SK-N-SH (cell line): ENCODE measurements at regions not wholly inside any gene's neighbourhood (a gene's known extent, or its start where the extent isn't known, plus 50 kb on each side); places are given as distances from the start of the nearest gene placed in this dataset.

ENCODE experiments used
- CTCF ChIA-PET: fragments of 300-600, 350-600 bp; formaldehyde crosslinking; extraction: SDS; loops from one replicate; lab custom pipeline; 2021; lab: Yijun Ruan, JAX
- POLR2A ChIA-PET: fragments of 350-600 bp; sonication (Branson Sonifier 250); formaldehyde crosslinking; extraction: SDS; loops from one replicate; lab custom pipeline; 2020; ENCODE audit warnings: antibody characterized with exemption, inconsistent platforms; lab: Yijun Ruan, JAX
- DNase-seq: peaks from one replicate; pipeline ENCODE4 v3.0.0; 2012
- H2AFZ ChIP-seq: fragments of 200-600 bp; sonication (generic); 2 replicates; pipeline ENCODE4 v1.8.1; 2016; ENCODE audit warnings: antibody characterized with exemption, mild to moderate bottlenecking, low read depth
- H3F3A ChIP-seq: fragments of 200-600 bp; sonication (generic); replicated peaks from 2 replicates; pipeline ENCODE3; 2016; ENCODE audit warnings: antibody characterized with exemption, mild to moderate bottlenecking; ENCODE audit not compliant: insufficient read depth
- H3K27ac ChIP-seq, 2 experiments: fragments of 200-500 bp in 1 of 2; fragments of 200-600 bp in 1 of 2; sonication (Bioruptor generic) in 1 of 2; sonication (generic), shearing (Covaris generic) in 1 of 2; 2 replicates each; pipeline versions ENCODE4 v1.5.1 to v1.6.1; 2014 to 2016; ENCODE audit warnings: low read depth in 2 of 2, inconsistent platforms in 1 of 2, low read length in 1 of 2, mild to moderate bottlenecking in 1 of 2, mixed read lengths in 1 of 2
- H3K27me3 ChIP-seq: fragments of 200-600 bp; sonication (generic), shearing (Covaris generic); 2 replicates; pipeline ENCODE4 v1.6.1; 2016; ENCODE audit warnings: mixed run types; ENCODE audit not compliant: insufficient read depth
- H3K36me3 ChIP-seq, 2 experiments: fragments of 200-500 bp in 1 of 2; fragments of 200-600 bp in 1 of 2; sonication (Bioruptor generic) in 1 of 2; sonication (generic) in 1 of 2; replicated peaks in 1 of 2; 2 replicates each; pipeline versions ENCODE3 to v1.5.1; 2014 to 2016; ENCODE audit warnings: low read length in 1 of 2, mild to moderate bottlenecking in 1 of 2; ENCODE audit not compliant: insufficient read depth in 2 of 2, control insufficient read depth in 1 of 2
- H3K4me1 ChIP-seq, 2 experiments: fragments of 200-500 bp in 1 of 2; fragments of 200-600 bp in 1 of 2; sonication (Bioruptor generic) in 1 of 2; sonication (generic), shearing (Covaris generic) in 1 of 2; 2 replicates each; pipeline versions ENCODE4 v1.5.1 to v1.6.1; 2014 to 2016; ENCODE audit warnings: low read depth in 1 of 2, low read length in 1 of 2, mixed run types in 1 of 2; ENCODE audit not compliant: insufficient read depth in 2 of 2, control insufficient read depth in 1 of 2
- H3K4me2 ChIP-seq: fragments of 200-600 bp; sonication (generic), shearing (Covaris generic); 2 replicates; pipeline ENCODE4 v1.6.1; 2017; ENCODE audit warnings: mixed run types
- H3K4me3 ChIP-seq, 2 experiments: fragments of 200-500 bp in 1 of 2; fragments of 200-600 bp in 1 of 2; sonication (Bioruptor generic) in 1 of 2; sonication (generic), shearing (Covaris generic) in 1 of 2; 2 replicates each; pipeline versions ENCODE4 v1.5.1 to v1.8.1; 2014 to 2016; ENCODE audit warnings: low read depth in 2 of 2, inconsistent platforms in 1 of 2, low read length in 1 of 2, mild to moderate bottlenecking in 1 of 2, mixed read lengths in 1 of 2, moderate library complexity in 1 of 2
- H3K79me2 ChIP-seq: fragments of 200-600 bp; sonication (generic); 2 replicates; pipeline ENCODE4 v1.8.1; 2017; ENCODE audit warnings: mild to moderate bottlenecking; ENCODE audit not compliant: insufficient read depth
- H3K9ac ChIP-seq: fragments of 200-600 bp; sonication (generic); 2 replicates; pipeline ENCODE4 v1.6.1; 2017; ENCODE audit warnings: mixed run types
- H3K9me2 ChIP-seq: fragments of 200-600 bp; sonication (generic); 2 replicates; pipeline ENCODE4 v1.6.1; 2017; ENCODE audit warnings: mixed run types
- H3K9me3 ChIP-seq: fragments of 200-600 bp; sonication (generic); 2 replicates; pipeline ENCODE4 v1.6.1; 2017; ENCODE audit warnings: mixed run types, mild to moderate bottlenecking, moderate library complexity
- H4K20me1 ChIP-seq: fragments of 200-600 bp; sonication (generic); 2 replicates; pipeline ENCODE4 v1.6.1; 2017; ENCODE audit warnings: mild to moderate bottlenecking, mixed run types; ENCODE audit not compliant: insufficient read depth
- CHD2 ChIP-seq: fragments of 150-350 bp; IDR thresholded peaks from 2 replicates; pipeline ENCODE4 v1.6.1; 2018; ENCODE audit warnings: low read length; ENCODE audit not compliant: partially characterized antibody
- EP300 ChIP-seq, 2 experiments: IDR thresholded peaks; 2 replicates each; pipeline versions ENCODE4 v1.4.0 to v1.6.1; 2012; ENCODE audit warnings: borderline replicate concordance in 1 of 2, low read depth in 1 of 2, low read length in 1 of 2
- GATA2 ChIP-seq: sonication (generic); formaldehyde crosslinking; IDR thresholded peaks from 2 replicates; pipeline ENCODE4 v1.5.0; 2020; ENCODE audit warnings: mild to moderate bottlenecking, missing genetic modification reagents
- JUND ChIP-seq: IDR thresholded peaks from 2 replicates; pipeline ENCODE4 v1.4.0; 2012
- MXI1 ChIP-seq: IDR thresholded peaks from 2 replicates; pipeline ENCODE4 v1.6.1; 2012; ENCODE audit warnings: mild to moderate bottlenecking, low read depth, low read length, improper control_type of control experiment
- NFIC ChIP-seq: IDR thresholded peaks from 2 replicates; pipeline ENCODE4 v1.4.0; 2012; ENCODE audit warnings: borderline replicate concordance
- NRF1 ChIP-seq: IDR thresholded peaks from 2 replicates; pipeline ENCODE4 v1.6.1; 2012; ENCODE audit warnings: low read depth, mild to moderate bottlenecking, low read length
- POLR2AphosphoS5 ChIP-seq: IDR thresholded peaks from 2 replicates; pipeline ENCODE4 v1.6.1; 2012; ENCODE audit warnings: low read depth, low read length
- RCOR1 ChIP-seq: fragments of 150-350 bp; IDR thresholded peaks from 2 replicates; pipeline ENCODE4 v1.6.1; 2017; ENCODE audit warnings: antibody characterized with exemption, low read length
- RFX5 ChIP-seq: IDR thresholded peaks from 2 replicates; pipeline ENCODE4 v1.6.1; 2012; ENCODE audit warnings: mild to moderate bottlenecking, improper control_type of control experiment, low read length
- RXRA ChIP-seq: IDR thresholded peaks from 2 replicates; pipeline ENCODE4 v1.4.0; 2012; ENCODE audit warnings: low read depth, mild to moderate bottlenecking, borderline replicate concordance
- SIN3A ChIP-seq: IDR thresholded peaks from 2 replicates; pipeline ENCODE4 v1.6.1; 2012; ENCODE audit warnings: low read depth, mild to moderate bottlenecking, low read length, moderate library complexity, borderline replicate concordance
- TCF12 ChIP-seq: IDR thresholded peaks from 2 replicates; pipeline ENCODE4 v1.4.0; 2012
- USF1 ChIP-seq: IDR thresholded peaks from 2 replicates; pipeline ENCODE4 v1.4.0; 2012; ENCODE audit warnings: low read depth, borderline replicate concordance
- YY1 ChIP-seq: IDR thresholded peaks from 2 replicates; pipeline ENCODE4 v1.4.0; 2012; ENCODE audit warnings: low read depth, mild to moderate bottlenecking
- ZBTB33 ChIP-seq: IDR thresholded peaks from 2 replicates; pipeline ENCODE4 v1.4.0; 2012; ENCODE audit warnings: low read depth, borderline replicate concordance
- WGBS: methylation state at CpG from one replicate; pipeline ENCODE4 v1.1.6; 2017; ENCODE audit warnings: low lambda C conversion rate; 5-methylcytosine and 5-hydroxymethylcytosine counted together
- TF ChIP-seq, protein P1 (sequence below): fragments of 150-350 bp; IDR thresholded peaks from 2 replicates; pipeline ENCODE4 v1.6.1; 2016; ENCODE audit warnings: mild to moderate bottlenecking, low read depth, low read length
- TF ChIP-seq, protein P2 (sequence below): fragments of 150-350 bp; IDR thresholded peaks from 2 replicates; pipeline ENCODE4 v1.6.1; 2017; ENCODE audit warnings: antibody characterized with exemption, low read length, low read depth, borderline replicate concordance
- TF ChIP-seq, protein P3 (sequence below): IDR thresholded peaks from 2 replicates; pipeline ENCODE4; 2012

DNA sequence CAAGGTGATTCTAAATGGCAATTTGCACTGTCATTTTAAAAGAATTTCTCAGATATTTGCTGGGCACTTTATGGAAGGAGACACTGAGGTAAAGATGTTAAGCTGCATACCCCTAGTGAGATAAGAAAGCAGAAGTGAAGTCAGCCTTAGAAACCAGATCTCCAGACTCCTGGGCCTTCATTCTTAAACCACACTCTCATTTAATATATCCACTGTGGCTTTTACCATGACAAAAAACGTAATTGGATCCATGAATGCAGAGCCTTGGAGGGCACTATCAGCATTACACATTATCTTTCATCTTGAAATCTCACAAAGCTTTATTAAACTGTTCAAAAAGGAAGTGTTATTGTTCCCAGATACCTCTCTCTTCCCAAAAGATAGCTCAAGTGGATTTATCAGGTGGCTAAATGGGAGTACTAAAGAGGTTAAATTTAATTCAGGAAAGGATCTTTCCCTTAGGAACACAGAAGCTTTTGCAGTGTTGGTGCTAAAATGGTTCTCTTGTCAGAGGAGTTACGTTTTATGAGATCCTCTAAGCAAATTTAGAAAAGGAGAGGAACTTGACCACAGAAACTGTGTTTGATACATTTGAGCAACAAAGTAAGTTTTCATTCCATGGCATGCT lies 1060.4 kb downstream of the EFNB2 start (continued):
- TF ChIP-seq ZBTB33 = no peak
- TF ChIP-seq JUND = no peak
- TF ChIP-seq, protein P1, sequence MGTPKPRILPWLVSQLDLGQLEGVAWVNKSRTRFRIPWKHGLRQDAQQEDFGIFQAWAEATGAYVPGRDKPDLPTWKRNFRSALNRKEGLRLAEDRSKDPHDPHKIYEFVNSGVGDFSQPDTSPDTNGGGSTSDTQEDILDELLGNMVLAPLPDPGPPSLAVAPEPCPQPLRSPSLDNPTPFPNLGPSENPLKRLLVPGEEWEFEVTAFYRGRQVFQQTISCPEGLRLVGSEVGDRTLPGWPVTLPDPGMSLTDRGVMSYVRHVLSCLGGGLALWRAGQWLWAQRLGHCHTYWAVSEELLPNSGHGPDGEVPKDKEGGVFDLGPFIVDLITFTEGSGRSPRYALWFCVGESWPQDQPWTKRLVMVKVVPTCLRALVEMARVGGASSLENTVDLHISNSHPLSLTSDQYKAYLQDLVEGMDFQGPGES = no peak

DNA sequence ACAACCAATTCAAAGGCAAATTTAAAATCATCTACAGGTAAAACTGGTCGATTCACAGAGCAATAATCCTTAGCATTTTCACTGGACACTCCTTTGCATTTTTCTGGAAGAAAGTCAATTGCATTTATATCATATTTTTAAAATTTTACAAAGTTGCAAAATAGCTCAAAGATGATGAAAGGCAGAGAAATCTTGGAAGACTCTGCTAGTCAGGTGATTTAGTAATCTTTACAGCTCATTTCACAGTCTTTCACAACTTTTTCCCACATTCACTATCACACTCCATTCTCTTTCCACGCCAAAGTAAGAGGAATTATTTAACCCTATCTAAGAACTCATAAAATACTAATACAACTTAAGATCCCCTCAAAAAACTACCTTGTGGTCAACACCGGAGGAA lies 1063.8 kb downstream of the EFNB2 start:
- Histone ChIP-seq H3K4me2 (no peak overlapping the region), H3K4me3 (no peak overlapping the region), H3K9ac (no peak overlapping the region), H3K36me3 (no peaks in the 10 kb centered on the region), H3K79me2 (no peaks in the 10 kb centered on the region), H3K9me3 (no peaks in the 10 kb centered on the region), H4K20me1 (no peaks in the 10 kb centered on the region), H2AFZ (no peak overlapping the region), H3F3A (no peaks in the 10 kb centered on the region), H3K4me1 (no peaks in the 10 kb centered on the region; a peak in 1 of 4 replicates), H3K9me2 (no peaks in the 10 kb centered on the region), H3K27ac (no peak overlapping the region), H3K27me3 (no peaks in the 10 kb centered on the region)
- no peak for DNase-seq
- ChIA-PET CTCF (interaction anchor here (0.6 to 1.2 kb wide), 2 partner anchors 14 to 169 kb away, joined by 3 read pairs; no protein-coding TSS in a partner anchor), POLR2A (no interaction called here)
- 51% methylated on average over 3 of the region's 3 CpGs for WGBS
- no peak for TF ChIP-seq MXI1
- TF ChIP-seq SIN3A = no peak
- no peak for TF ChIP-seq POLR2AphosphoS5

- no peak overlapping the region for H3K4me2 ChIP-seq
- no peaks in the 10 kb centered on the region for H3K27me3 ChIP-seq
- H2AFZ ChIP-seq = no peak overlapping the region
- no peak for DNase-seq
- 37% methylated on average over 1 of the region's 1 CpG for WGBS
- no peak overlapping the region for H3K9ac ChIP-seq
- H3K79me2 ChIP-seq = no peaks in the 10 kb centered on the region
- H3K9me3 ChIP-seq = no peaks in the 10 kb centered on the region
- H3K4me1 ChIP-seq = peaks cover 0 to 4% of the 10 kb centered on the region in 2 experiments; a peak in 2 of 4 replicates
- CTCF ChIA-PET = no interaction called here
- no peaks in the 10 kb centered on the region for H3K9me2 ChIP-seq
- no peaks in the 10 kb centered on the region for H3F3A ChIP-seq
- POLR2A ChIA-PET = no interaction called here
- no peak overlapping the region for H3K27ac ChIP-seq
- no peaks in the 10 kb centered on the region for H4K20me1 ChIP-seq
- no peak overlapping the region for H3K4me3 ChIP-seq
- no peaks in the 10 kb centered on the region for H3K36me3 ChIP-seq
- no peak for TF ChIP-seq NRF1
- TF ChIP-seq ZBTB33 = no peak
- TF ChIP-seq NFIC = no peak
- TF ChIP-seq RCOR1 = no peak
- no peak for TF ChIP-seq RXRA
- TF ChIP-seq, protein P2, sequence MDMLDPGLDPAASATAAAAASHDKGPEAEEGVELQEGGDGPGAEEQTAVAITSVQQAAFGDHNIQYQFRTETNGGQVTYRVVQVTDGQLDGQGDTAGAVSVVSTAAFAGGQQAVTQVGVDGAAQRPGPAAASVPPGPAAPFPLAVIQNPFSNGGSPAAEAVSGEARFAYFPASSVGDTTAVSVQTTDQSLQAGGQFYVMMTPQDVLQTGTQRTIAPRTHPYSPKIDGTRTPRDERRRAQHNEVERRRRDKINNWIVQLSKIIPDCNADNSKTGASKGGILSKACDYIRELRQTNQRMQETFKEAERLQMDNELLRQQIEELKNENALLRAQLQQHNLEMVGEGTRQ = no peak
- no peak for TF ChIP-seq TCF12
- no peak for TF ChIP-seq SIN3A
- no peak for TF ChIP-seq JUND
- no peak for TF ChIP-seq EP300 (IDR thresholded peaks at IDR 0.05; ENCODE audit: borderline replicate concordance in 1 of 2, low read depth in 1 of 2, low read length in 1 of 2)
- no peak for TF ChIP-seq GATA2 (CRISPR knock-in tag)
- TF ChIP-seq, protein P3, sequence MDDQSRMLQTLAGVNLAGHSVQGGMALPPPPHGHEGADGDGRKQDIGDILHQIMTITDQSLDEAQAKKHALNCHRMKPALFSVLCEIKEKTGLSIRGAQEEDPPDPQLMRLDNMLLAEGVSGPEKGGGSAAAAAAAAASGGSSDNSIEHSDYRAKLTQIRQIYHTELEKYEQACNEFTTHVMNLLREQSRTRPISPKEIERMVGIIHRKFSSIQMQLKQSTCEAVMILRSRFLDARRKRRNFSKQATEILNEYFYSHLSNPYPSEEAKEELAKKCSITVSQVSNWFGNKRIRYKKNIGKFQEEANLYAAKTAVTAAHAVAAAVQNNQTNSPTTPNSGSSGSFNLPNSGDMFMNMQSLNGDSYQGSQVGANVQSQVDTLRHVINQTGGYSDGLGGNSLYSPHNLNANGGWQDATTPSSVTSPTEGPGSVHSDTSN = no peak
- TF ChIP-seq CHD2 = no peak
- no peak for TF ChIP-seq RFX5
- no peak for TF ChIP-seq YY1
- no peak for TF ChIP-seq USF1
Measured at GRCh38 chr13:105466376-105466775, 1069.1 kb downstream of the EFNB2 start.
